GM13976 (cell line): ENCODE measurements at regions not wholly inside any gene's neighbourhood (a gene's known extent, or its start where the extent isn't known, plus 50 kb on each side); places are given as distances from the start of the nearest gene placed in this dataset.

Source experiments
- DNase-seq: peaks from one replicate; pipeline ENCODE4 v3.0.0; 2012; ENCODE audit warnings: low spot score
- in situ Hi-C: fragments of 300-500 bp; cut with MboI; formaldehyde crosslinking; loops from one replicate; pipeline ENCODE4 v1.12.0; 2022; ENCODE audit warnings: low sequenced_read_pairs, mixed read lengths, inconsistent platforms; ENCODE audit not compliant: unreplicated experiment
- TF ChIP-seq, protein P1 (sequence below): IDR thresholded peaks from 2 replicates; pipeline ENCODE4 v1.5.1; 2012; ENCODE audit warnings: borderline replicate concordance, mild to moderate bottlenecking; ENCODE audit not compliant: insufficient read depth; ENCODE audit errors: extremely low read depth, missing control alignments, control extremely low read depth

DNA sequence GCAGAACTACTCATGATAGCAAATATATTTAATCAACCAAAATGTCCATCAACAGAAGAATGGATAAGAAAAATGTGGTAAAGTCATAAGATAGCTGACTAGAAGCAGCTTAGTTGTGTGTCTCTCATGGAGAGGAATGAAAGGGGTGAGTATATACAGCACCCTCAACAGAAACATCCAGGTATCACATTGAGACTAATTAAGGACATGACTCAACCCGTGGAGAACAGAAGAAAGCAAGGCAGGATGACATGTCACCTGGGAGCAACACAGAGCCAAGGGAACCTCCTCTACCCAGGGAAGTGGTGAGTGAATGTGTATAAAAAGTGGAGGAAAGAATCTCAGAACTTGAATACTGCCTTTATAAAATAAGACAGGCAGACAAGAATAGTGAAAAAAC is 1695.0 kb upstream of the CELF4 start:
- TF ChIP-seq, protein P1, sequence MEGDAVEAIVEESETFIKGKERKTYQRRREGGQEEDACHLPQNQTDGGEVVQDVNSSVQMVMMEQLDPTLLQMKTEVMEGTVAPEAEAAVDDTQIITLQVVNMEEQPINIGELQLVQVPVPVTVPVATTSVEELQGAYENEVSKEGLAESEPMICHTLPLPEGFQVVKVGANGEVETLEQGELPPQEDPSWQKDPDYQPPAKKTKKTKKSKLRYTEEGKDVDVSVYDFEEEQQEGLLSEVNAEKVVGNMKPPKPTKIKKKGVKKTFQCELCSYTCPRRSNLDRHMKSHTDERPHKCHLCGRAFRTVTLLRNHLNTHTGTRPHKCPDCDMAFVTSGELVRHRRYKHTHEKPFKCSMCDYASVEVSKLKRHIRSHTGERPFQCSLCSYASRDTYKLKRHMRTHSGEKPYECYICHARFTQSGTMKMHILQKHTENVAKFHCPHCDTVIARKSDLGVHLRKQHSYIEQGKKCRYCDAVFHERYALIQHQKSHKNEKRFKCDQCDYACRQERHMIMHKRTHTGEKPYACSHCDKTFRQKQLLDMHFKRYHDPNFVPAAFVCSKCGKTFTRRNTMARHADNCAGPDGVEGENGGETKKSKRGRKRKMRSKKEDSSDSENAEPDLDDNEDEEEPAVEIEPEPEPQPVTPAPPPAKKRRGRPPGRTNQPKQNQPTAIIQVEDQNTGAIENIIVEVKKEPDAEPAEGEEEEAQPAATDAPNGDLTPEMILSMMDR, result no peak

DNA sequence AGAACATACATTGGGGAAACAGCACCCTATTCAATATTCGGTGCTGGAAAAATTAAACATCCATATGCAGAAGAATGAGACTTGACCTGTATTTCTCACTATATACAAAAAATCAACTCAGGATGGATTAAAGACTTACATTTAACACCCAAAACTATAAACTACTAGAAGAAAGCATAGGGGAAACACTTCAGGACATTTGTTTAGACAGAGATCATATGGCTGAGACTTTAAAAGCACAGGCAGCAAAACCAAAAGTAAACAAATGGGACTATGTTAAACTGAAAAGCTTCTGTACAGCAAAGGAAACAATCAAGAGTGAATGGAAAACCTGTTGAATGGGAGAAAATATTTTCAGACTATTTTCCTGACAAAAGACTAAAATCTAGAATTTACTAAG is 1694.1 kb upstream of the CELF4 start:
- no peak for DNase-seq
- in situ Hi-C loops, result no loop called here
- TF ChIP-seq, protein P1, result no peak

More for the DNA sequence above, 1695.0 kb upstream of the CELF4 start:
- DNase-seq, result no peak
- in situ Hi-C loops, result no loop called here

DNA sequence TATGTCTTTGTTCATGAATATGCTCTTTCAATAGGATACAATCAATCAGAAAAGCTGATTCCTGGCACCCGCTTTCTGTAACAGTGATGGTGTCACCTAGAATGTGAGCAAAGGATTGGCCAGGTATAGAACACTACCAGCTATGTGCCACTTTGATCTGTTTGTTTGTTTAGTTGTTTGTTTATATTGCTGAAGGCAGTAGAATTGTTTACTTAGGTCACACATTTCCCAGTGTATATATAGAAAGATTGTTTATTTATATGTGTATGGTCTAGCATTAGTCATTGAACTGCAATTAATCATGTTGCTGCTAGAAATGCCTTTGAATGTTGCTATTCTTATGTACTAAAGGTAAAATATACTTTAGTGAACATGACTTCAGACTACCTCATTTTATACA is 1678.6 kb upstream of the CELF4 start:
- no peak for DNase-seq
- in situ Hi-C loops, result no loop called here
- TF ChIP-seq, protein P1, result no peak

DNA sequence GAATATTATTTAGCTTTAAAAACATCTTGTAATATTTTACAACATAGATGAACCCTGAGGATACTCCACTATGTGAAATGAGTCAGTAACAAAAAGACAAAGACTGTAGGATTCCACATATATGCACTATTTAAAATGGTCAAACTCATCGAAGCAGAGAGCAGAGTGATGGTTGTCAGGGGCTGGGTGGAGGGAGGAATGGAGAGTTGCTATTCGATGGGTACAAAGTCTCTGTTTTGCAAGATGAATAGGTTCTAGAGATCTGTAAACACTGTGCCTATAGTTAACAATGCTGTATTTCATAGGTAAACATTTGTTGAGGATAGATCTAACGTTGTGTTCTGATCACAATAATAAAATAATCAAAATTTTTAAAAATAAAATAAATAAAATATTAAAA is 1675.9 kb upstream of the CELF4 start:
- in situ Hi-C loops, result no loop called here
- TF ChIP-seq, protein P1, result no peak
- DNase-seq, result no peak

DNA sequence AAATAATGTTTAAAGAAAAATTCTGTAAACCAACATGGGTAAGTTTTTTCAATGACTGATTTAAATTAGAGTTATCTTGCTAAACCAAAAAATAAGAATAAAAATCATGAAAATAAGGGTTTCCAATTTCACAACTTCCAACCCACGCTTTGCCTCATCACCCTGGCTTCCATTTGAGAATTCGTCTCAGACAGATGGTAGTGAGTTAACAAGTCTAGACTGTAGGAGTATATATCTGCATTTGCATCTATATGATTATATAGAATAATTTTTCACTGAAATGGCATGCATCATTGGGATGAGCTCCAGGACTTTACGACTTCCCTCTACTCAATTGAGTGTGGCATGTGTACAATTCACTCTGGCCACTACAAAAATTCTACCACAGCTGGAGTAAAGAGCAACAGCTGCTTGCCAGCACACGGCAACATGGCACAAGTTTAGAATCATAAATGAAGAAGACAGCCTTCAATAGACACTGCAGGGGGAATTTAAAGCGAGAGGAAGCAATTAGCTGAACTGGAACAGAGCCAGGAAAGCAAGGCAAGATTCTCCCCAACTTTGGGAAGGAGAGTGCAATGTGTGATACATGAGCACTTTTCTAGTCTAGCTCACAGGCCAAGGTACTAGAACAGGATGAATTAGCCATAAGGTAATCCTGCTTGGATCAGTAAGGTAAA is 1673.5 kb upstream of the CELF4 start:
- TF ChIP-seq, protein P1, result no peak
- no peak for DNase-seq
- in situ Hi-C loops, result no loop called here

DNA sequence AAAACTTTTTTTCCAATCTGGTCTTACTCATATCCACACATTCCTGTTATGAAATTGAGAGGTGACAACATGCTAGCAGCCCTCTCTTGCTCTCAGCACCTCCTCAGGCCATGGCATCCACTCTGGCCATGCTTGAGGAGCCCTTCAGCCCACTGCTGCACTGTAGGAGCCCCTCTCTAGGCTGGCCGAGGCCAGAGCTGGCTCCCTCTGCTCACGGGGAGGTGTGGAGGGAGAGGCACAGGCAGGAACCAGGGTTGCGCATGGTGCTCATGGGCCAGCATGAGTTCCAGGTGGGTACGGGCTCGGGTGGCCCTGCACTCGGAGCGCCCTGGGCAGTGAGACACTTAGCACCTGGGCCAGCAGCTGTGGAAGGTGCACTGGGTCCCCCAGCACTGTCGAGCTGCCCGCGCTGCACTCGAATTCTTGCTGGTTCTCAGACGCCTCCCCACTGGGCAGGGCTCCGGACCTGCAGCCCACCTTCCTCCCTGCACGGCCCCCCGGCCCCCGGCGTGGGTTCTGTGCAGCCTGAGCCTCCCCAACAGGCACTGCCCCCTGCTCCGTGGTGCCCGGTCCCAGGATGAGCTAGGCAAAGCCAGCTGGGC is 1669.6 kb upstream of the CELF4 start:
- no peak for DNase-seq
- TF ChIP-seq, protein P1, result no peak
- in situ Hi-C loops, result no loop called here
